ENCODE measurements at regions not wholly inside any gene's neighbourhood (a gene's known extent, or its start where the extent isn't known, plus 50 kb on each side); places are given as distances from the start of the nearest gene placed in this dataset.
"Not testable (repeated sequence)": the region's sequence is repeated elsewhere in the genome, so short reads cannot be mapped to it uniquely, and the experiment has no call there.

- no peak for DNase-seq
Observed at GRCh38 chr11:81373986-81374385, 1359.7 kb downstream of the FAM181B start.

DNA sequence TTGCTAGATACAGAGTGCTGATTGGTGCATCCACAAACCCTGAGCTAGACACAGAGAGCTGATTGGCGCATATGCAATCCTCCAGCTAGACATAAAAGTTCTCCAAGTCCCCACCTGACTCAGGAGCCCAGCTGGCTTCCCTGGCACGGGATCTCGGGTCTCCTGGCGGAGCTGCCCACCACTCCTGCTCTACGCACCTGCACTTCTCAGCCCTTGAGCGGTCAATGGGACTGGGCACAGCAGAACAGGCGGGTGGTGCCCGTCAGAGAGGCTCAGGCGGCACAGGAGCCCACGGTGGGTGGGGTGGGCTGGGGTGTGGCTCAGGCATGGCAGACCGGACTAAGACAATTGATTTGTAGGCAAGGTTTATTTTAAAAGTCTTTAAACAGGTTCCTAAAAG, 1365.5 kb downstream of the FAM181B start:
- DNase-seq, result no peak

- no peak for DNase-seq
Observed at GRCh38 chr11:81365496-81365895, 1368.2 kb downstream of the FAM181B start.

DNA sequence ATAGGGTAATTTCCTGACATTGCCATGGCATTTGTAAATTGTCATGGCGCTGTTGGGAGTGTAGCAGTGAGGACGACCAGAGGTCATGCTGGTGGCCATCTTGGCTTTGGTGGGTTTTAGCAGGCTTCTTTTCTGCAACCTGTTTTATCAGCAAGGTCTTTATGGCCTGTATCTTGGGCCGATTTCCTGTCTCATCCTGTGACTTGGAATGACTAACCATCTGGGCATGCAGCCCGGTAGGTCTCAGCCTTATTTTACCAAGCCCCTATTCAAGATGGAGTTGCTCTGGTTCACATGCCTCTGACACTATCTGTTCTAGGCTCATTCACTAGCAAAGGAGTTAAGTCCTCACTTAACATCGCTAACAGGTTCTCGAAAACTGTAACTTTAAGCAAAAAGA, 1374.2 kb downstream of the FAM181B start:
- DNase-seq, result no peak

DNA sequence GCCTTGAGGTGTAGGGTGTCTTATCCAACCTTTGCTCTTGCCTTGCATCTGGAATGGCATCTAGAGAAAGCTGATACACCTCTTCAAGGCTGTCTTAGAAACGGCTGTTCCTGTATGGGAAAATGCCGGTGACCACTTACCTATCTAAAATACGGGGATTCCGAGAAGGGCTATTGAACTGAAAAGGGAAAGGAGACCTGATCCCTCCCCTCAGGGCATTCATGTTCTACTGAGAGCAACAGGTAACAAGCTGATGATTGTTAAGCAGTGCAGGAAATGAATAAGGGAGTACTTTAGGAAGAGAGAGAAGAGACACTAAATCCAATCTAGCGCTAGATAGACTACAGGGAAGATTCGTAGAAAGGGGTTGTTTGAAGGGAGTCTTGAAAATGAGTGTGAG, 1388.1 kb downstream of the FAM181B start:
- no peak for DNase-seq

GRCh38 chr11:81342966-81343365, 1390.7 kb downstream of the FAM181B start:
- no peak for DNase-seq

DNA sequence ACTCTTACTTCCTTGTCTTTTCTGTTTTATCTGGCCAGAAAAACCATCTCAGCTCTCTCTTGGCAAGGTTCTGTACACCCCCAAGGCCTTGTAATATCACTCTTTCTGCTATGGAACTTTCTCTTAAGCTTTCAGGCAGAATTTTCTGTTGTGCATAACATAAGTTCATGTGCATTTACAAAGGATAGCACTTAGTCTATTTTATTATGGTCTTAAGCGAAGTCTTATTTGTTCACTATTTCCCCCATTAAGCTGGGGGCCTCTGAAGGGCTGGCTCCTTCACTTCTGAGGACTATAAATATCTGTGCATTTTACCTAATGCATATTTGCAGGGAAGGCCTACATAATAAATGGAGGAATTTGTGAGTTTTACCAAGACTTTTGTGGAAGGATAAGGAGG, 1393.4 kb downstream of the FAM181B start:
- no peak for DNase-seq

- no peak for DNase-seq
Observed at GRCh38 chr11:81339521-81339920, 1394.1 kb downstream of the FAM181B start.

DNA sequence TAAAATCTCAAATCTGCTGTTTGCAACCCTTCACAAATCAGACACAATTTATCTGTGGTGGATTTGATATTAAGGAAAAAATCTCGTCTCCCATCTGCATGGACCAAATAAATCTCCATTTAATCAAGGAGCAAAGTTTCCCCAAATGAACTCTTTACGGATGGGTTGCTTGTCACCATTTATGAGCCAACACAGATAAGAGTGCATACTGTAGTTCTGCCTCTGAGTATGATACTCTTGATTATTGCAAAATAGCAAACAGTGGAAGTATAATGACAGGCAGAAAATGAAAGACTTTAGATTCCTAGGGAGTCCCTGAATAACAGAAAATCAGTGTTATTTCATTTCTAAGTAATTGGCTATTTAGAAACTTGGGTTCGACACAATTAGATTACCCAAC, 1395.9 kb downstream of the FAM181B start:
- DNase-seq, result no peak

DNA sequence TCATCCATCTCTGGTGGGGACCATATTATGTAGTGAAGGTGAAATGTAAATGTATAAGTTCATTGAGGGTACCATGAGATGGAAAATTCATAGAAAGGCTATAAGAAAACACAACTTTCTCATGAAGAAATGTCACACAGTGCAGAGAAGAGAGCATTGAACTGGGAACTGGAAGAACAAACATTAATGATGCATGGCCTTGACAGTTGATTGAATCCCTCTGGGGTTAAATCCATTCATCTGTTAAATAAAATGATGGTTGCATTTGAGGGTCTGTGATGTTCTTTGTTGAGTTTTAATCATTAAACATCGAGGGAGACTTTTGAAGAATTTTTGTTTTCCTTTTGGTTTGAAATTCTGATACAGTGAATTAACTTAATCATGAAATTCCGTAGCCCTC, 1401.4 kb downstream of the FAM181B start:
- DNase-seq, result no peak

DNA sequence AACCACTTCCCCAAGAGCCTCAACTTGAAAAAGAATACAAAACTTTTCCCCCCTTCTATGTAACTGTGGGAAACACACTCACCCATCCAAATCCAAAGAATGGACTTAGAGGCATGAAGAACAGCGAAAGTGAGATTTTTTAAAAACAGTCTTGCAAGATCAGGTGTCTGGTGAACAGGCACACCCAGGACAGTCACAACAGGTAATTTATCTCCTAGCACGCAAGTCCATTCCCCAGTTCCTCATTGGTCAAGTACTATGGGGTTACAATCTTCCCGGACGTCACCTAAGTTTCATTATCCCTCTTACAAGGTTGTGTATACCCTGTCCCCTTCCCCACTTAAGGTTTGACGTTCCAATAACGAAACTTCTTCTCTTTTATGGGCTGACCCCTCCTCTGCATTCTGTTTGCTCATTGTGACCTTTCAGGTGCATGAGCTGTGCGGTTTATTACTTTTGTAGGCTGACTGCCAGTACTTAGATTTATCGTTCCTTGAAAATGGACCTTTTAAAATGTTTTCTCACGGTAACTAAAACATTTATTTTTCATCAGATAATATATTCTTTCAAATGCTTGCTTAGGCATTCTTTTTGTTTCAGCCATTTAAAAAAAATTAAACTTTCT, 1401.9 kb downstream of the FAM181B start:
- DNase-seq, result no peak

DNA sequence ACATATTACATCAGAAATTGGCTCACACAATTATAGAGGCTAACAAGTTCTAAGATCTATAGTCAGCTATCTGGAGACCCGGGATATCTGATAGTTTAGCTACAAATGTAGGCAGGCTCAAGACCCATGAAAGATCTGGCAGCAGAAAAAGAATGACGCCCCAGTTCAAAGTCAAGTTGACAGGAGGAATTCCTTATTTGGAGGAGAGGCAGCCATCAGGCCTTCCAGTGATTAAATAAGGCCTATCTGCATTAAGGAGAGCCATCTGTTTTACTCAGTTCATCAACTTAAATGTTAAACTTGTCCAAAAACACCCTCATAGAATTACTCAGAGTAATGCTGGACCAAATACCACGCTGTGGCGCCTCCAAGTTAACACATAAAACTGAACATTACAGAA, 1402.6 kb downstream of the FAM181B start:
- DNase-seq, result no peak

- DNase-seq, result no peak
Observed at GRCh38 chr11:81303038-81303664, 1430.5 kb downstream of the FAM181B start.

GRCh38 chr11:81301166-81301830, 1432.4 kb downstream of the FAM181B start:
- no peak for DNase-seq

GRCh38 chr11:81286959-81287358, 1446.7 kb downstream of the FAM181B start:
- DNase-seq, result no peak

DNA sequence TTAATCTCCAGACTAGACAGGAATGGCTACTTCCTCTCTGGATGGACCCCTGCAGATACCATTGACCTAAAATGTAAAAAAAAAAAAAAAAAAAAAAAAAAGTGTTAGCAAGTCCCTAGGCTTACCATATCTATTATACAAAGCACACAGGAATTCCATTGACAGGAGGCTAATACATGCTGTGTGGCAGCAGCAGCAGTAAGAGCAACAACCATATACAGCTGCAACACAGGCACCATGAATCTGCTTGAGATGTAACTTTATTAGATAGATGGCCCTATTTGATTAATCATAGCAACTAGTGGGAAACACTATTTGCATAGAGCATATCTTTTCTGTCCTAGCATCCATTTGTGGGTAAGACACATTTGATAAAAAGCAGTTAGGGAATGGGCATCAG, 1447.1 kb downstream of the FAM181B start:
- DNase-seq, result no peak

- DNase-seq, result not testable (repeated sequence)
Observed at GRCh38 chr11:81280228-81280627, 1453.4 kb downstream of the FAM181B start.

DNA sequence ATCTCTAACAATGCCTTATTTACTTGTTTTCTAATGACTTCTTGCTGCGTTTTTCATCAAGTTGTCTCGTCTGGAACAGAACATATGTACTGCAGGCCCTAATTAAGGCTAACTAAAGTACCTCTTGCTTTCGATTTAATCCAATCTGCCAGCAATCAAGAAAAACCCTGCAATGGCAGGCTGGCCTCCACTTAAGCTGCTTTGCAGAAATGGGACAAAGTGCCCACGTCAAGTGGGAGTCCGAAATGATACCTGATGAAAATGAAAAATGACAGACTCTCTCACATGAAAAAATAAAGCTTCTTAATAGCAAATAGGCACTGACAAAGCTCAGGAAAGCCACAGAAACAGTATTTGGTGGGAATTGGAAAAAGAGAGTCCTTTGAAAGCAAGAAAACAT, 1454.7 kb downstream of the FAM181B start:
- no peak for DNase-seq

DNA sequence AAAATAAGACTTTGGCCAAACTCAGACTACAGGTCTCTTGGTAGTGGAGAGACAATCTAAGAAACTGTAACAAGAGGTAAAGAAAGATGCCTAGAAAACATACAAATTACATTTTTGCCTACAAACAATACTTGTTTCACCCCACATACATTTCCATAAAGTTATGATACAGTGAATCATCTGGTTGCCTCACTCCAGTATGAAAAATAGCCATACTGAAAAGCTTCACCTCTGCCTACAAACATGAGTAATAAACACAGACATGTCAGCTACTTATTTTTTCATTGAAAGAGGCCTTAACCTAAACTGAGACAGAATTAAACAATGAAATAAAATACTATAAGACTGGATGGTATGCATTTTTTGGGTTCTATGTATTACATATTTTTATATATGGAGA, 1463.0 kb downstream of the FAM181B start:
- DNase-seq, result no peak

- DNase-seq, result no peak
Observed at GRCh38 chr11:81267246-81267645, 1466.4 kb downstream of the FAM181B start.

GRCh38 chr11:81259471-81259870, 1474.2 kb downstream of the FAM181B start:
- no peak for DNase-seq

DNA sequence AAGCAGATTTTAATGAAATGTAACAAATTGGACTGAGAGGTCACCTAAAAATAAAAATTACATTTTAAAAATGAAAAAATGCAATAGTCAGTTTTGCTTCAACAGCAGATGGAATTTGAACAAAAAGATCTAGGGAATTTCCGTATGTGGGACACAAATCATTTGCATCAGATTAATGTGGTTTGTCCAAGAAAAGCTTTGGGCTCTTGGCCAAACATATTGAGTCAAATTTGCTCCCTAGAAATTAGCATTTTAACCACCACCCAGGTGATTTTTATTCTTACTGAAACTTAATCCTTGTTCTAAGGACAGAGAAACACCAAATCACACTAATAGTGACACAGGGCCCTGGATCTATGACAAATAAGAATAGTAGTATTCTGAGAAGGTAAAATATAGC, 1477.8 kb downstream of the FAM181B start:
- no peak for DNase-seq

DNA sequence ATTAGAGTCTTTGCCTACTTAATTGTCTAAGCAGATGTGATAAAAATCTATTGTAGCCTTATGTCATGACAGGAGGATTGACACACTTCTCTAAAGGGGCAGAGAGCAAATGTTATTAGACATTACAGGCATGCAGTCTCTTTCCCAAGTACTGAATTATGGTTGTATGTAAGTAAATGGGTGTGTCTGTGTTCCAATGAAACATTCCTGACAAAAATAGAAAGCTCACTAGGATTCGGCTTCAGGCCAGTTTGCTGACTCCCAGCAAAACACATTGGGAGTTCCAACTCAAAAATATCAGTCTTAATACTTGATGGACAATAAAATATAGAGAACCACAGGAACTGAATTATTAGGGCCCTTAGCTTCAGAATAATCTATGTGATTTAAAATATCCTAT, 1480.4 kb downstream of the FAM181B start:
- DNase-seq, result no peak

DNA sequence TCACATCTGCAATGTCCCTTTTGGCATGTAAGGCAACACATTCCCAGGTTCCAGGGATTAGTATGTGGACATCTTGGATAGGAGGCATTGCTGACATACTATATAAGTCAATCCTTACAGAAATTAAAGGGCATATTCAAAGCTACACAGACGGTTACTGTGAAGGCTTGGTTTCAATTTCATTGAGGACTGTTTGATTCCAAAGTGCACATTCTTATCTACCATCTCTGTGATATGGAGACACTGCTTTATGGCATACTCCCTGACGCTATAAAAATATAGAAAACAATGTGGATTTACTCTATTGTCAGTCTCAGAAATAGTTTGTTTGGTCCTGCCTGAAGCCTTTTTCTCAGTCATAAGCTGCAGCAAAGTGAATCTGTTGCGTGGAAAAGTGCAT, 1486.7 kb downstream of the FAM181B start:
- DNase-seq, result no peak

DNA sequence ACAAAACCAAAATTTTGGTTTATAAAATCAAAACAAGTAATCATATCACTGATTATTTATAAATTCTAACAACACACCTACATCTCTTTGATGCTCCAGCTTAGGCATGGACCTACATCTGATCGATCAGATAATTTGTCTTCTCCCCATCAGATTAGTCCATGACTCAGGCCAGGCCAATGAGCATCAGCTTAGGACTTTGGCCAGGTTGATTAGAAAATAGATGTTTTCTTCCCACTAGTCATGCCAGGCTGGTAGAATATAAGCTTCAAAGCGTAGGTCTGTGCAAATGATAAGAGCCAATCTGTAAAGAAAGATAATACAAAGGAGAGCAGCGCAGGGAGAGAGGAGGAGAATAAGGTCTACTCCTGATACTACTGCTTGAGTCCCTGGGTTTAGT, 1487.9 kb downstream of the FAM181B start:
- DNase-seq, result no peak

All from central memory CD4-positive, alpha-beta T cell (primary cell).